ENCODE measurements at regions not wholly inside any gene's neighbourhood (a gene's known extent, or its start where the extent isn't known, plus 50 kb on each side); places are given as distances from the start of the nearest gene placed in this dataset.

DNA sequence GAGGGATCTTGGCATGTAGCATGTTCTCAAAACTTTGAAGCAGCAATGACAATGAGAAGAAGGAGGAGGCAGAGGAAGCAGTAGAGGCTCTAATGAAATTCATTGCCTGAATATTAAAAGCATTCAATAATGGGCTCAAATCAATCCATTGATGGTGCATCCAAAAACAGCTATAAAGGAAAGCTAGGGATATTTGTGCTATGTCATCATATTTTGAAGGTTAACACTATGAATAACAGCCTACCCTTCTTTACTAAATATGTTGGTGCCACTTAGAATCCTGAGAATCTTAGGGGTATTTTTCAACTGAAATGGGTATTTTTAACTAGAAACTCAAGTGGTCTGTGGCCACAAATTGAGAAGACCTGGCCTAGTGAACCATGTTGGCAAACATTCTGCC is 153.7 kb downstream of the SETD4 start:
- TF ChIP-seq, protein P1, sequence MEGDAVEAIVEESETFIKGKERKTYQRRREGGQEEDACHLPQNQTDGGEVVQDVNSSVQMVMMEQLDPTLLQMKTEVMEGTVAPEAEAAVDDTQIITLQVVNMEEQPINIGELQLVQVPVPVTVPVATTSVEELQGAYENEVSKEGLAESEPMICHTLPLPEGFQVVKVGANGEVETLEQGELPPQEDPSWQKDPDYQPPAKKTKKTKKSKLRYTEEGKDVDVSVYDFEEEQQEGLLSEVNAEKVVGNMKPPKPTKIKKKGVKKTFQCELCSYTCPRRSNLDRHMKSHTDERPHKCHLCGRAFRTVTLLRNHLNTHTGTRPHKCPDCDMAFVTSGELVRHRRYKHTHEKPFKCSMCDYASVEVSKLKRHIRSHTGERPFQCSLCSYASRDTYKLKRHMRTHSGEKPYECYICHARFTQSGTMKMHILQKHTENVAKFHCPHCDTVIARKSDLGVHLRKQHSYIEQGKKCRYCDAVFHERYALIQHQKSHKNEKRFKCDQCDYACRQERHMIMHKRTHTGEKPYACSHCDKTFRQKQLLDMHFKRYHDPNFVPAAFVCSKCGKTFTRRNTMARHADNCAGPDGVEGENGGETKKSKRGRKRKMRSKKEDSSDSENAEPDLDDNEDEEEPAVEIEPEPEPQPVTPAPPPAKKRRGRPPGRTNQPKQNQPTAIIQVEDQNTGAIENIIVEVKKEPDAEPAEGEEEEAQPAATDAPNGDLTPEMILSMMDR (IDR thresholded peaks at IDR 0.05) = no peak
- TF ChIP-seq POLR2A (IDR thresholded peaks at IDR 0.05) = no peak
- Histone ChIP-seq H3K9me3 (replicated peaks in 1 of 3) (no peaks in the 10 kb centered on the region), H3K27me3 (no peaks in the 10 kb centered on the region), H3K27ac (no peak overlapping the region), H3K4me1 (replicated peaks in 1 of 2) (no peaks in the 10 kb centered on the region), H3K4me3 (no peak overlapping the region), H3K36me3 (replicated peaks in 1 of 2) (no peaks in the 10 kb centered on the region)
- no peak for DNase-seq
- intact Hi-C loops (cut with DNase I) = no loop called here

DNA sequence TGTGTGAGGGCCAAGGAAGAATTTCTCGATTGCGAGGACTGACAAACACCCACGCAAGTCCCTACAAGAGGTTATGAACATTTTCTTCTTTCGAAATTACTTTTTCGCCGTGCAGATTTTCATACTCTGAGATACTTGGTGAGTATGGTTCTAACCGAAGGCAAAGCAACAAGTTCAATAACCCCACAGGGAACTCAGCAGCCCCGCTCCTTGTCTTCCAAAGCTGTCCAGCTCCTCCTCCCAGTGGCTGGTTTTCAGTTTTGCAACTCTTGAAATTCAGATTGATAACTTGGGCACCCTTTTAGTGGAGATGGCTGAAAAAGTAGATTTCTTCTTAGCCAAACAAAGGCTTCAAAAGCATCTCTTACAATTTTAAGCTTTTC is 154.4 kb downstream of the SETD4 start:
- peak overlapping the region in 1 of 5 donors; percentile 78 for H3K27ac ChIP-seq
- DNase-seq = no peak
- no peaks in the 10 kb centered on the region for H3K36me3 ChIP-seq (replicated peaks in 1 of 2)
- no peak overlapping the region for H3K4me3 ChIP-seq
- H3K9me3 ChIP-seq (replicated peaks in 1 of 3) = no peaks in the 10 kb centered on the region
- no peaks in the 10 kb centered on the region for H3K4me1 ChIP-seq (replicated peaks in 1 of 2)
- intact Hi-C loops (cut with DNase I) = no loop called here
- TF ChIP-seq, protein P1 (IDR thresholded peaks at IDR 0.05) = no peak
- TF ChIP-seq POLR2A (IDR thresholded peaks at IDR 0.05) = no peak
- 81 to 89% (median 88%) methylated on average over 8 of the region's 8 CpGs for WGBS, 4 donors
- H3K27me3 ChIP-seq = no peaks in the 10 kb centered on the region

DNA sequence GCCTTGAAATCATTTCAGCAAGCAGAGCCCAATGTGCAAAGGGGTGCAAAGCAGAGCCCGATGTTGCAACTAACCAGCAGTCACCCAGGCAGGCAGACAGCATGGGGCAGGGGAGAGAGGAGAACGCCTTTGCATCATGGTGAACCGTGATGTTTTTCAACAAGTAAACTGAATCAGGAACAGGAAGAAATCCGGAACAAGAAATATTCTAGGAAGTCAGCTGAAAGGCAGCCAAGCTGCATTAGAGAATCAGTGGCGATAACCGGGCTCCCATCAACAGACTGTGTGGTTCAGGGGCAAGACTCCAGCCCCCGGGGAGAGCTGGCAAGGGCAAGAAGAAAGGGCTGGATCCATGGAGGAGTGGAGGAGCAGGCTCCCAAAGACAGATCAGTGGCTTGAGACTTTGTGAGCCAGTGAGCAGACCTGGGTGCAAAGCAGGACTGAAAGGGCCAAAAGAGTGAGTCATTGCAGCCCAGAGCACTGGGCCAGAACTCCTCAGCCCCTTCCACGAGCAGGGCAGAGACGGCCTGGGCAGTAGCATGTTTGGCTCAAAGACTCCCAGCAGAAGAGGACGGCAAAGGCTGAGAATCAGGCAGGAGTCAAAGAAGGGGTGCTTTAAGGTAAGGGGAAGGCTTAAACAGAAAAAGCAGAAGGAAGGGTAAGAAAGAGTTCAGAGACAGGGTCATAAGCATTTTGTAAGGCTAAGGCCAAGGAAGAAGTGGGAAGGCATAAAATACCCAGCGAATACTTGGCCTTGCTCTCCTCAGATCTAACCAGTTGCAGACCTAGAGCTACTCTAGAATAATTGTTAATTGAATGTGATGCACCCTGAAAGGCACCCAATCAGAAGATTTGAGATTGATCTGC is 155.0 kb downstream of the SETD4 start:
- Histone ChIP-seq H3K4me1 (replicated peaks in 1 of 2) (no peaks in the 10 kb centered on the region), H3K27ac (peak overlapping the region in 2 of 5 donors; percentile 64 to 78), H3K9me3 (replicated peaks in 1 of 3) (no peaks in the 10 kb centered on the region), H3K27me3 (no peaks in the 10 kb centered on the region), H3K4me3 (no peak overlapping the region), H3K36me3 (replicated peaks in 1 of 2) (no peaks in the 10 kb centered on the region)
- 61 to 66% (median 63%) methylated on average over 11 of the region's 11 CpGs for WGBS, 4 donors
- peak in 4 of 7 donors; percentile 26 to 49 (median 43) for DNase-seq
- intact Hi-C loops (cut with DNase I) = no loop called here
- TF ChIP-seq, protein P1 (IDR thresholded peaks at IDR 0.05) = no peak
- no peak for TF ChIP-seq POLR2A (IDR thresholded peaks at IDR 0.05)

DNA sequence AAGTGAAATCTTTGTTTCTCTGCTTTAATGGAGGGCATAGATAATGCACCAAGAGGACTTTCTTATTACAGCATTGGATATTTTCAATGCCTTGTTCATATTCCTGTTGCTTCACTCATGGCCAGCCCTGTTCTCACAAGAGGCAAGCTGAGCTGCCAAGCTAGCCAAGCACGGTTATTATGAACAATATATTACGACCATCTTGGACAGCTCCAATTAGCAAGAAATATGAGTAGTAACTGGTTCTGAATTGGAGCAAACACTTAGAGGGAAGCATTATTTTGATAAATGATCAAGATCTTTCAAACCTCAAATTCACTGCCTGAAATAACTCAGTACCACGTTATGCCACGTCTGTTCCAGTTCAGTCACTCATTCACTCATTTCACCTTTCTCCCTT is 159.8 kb downstream of the SETD4 start:
- Histone ChIP-seq H3K4me1 (replicated peaks in 1 of 2) (no peaks in the 10 kb centered on the region), H3K36me3 (replicated peaks in 1 of 2) (no peaks in the 10 kb centered on the region), H3K9me3 (replicated peaks in 1 of 3) (no peaks in the 10 kb centered on the region), H3K27me3 (no peaks in the 10 kb centered on the region), H3K27ac (no peak overlapping the region), H3K4me3 (no peak overlapping the region)
- 42 to 67% (median 52%) methylated on average over 4 of the region's 4 CpGs for WGBS, 4 donors
- intact Hi-C loops (cut with DNase I) = no loop called here
- TF ChIP-seq POLR2A (IDR thresholded peaks at IDR 0.05) = no peak
- TF ChIP-seq, protein P1 (IDR thresholded peaks at IDR 0.05) = no peak
- DNase-seq = no peak

Measured in adrenal gland (tissue), 9 donors.